ENCODE measurements at regions not wholly inside any gene's neighbourhood (a gene's known extent, or its start where the extent isn't known, plus 50 kb on each side); places are given as distances from the start of the nearest gene placed in this dataset.

GRCh38 chr11:43579919-43580276, 100.6 kb upstream of the HSD17B12 start:
- H3K27me3 ChIP-seq (ENCODE audit: control insufficient read depth in 1 of 2, insufficient read depth in 2 of 2, low read length in 2 of 2) = peaks cover 14 to 51% of the 10 kb centered on the region in 2 donors
- peak overlapping the region in 1 of 2 donors; percentile 54 for H3K4me3 ChIP-seq (ENCODE audit: low read depth in 1 of 2, low read length in 2 of 2)
- H3K36me3 ChIP-seq (ENCODE audit: control insufficient read depth in 2 of 2, insufficient read depth in 2 of 2, low read length in 1 of 2) = no peaks in the 10 kb centered on the region
- H3K9me3 ChIP-seq (ENCODE audit: control insufficient read depth in 2 of 2, insufficient read depth in 1 of 2, low read depth in 1 of 2, low read length in 1 of 2) = peaks cover 0 to 14% of the 10 kb centered on the region in 2 donors
- whole genome bisulfite sequencing, 2 donors = 0 to 2% methylated on average over 5 of the region's 5 CpGs
- no peak overlapping the region for H3K27ac ChIP-seq (ENCODE audit: low read depth in 2 of 2, low read length in 1 of 2)
- peaks cover 17 to 22% of the 10 kb centered on the region in 2 donors for H3K4me1 ChIP-seq (ENCODE audit: control insufficient read depth in 2 of 2, insufficient read depth in 2 of 2, low read length in 1 of 2)

DNA sequence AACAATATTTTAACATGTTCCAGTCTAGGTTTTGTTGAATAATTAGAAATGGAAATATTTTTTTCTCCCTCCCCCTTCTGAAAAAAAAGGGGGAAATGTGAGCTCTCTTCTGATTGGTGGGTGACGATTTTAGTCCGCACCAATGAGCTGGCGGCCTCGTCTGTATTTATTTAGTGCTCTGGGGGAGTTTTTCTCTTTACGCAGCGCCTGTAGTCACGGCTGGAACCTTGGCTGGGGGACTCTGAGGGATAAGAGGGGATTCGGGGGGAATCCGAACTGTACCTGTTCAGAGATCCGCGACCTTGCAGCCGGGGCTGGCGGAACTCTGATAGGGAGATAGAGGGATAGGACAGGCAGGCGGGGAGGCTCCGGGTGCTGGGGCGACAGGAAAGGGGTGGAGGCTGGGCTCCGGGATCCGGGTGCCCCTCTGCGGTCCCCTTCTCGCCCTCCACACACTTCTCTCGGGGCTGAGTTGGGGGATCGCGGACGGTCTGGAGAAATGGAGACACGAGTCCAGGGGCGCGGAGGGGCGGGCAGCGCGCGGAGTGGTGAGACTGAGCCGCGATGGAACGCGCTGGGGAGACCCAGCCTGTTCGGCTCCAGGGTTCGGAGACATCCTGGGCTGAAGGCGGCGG, 99.7 kb upstream of the HSD17B12 start:
- H3K27me3 ChIP-seq (ENCODE audit: control insufficient read depth in 1 of 2, insufficient read depth in 2 of 2, low read length in 2 of 2) = peaks cover 14 to 42% of the 10 kb centered on the region in 2 donors
- H3K9me3 ChIP-seq (ENCODE audit: control insufficient read depth in 2 of 2, insufficient read depth in 1 of 2, low read depth in 1 of 2, low read length in 1 of 2) = peaks cover 0 to 14% of the 10 kb centered on the region in 2 donors
- H3K4me3 ChIP-seq (ENCODE audit: low read depth in 1 of 2, low read length in 2 of 2) = peak overlapping the region in 1 of 2 donors; percentile 1
- H3K4me1 ChIP-seq (ENCODE audit: control insufficient read depth in 2 of 2, insufficient read depth in 2 of 2, low read length in 1 of 2) = peaks cover 13 to 16% of the 10 kb centered on the region in 2 donors
- WGBS, 2 donors = 3 to 4% methylated on average over 39 of the region's 39 CpGs
- no peak overlapping the region for H3K27ac ChIP-seq (ENCODE audit: low read depth in 2 of 2, low read length in 1 of 2)
- no peaks in the 10 kb centered on the region for H3K36me3 ChIP-seq (ENCODE audit: control insufficient read depth in 2 of 2, insufficient read depth in 2 of 2, low read length in 1 of 2)

DNA sequence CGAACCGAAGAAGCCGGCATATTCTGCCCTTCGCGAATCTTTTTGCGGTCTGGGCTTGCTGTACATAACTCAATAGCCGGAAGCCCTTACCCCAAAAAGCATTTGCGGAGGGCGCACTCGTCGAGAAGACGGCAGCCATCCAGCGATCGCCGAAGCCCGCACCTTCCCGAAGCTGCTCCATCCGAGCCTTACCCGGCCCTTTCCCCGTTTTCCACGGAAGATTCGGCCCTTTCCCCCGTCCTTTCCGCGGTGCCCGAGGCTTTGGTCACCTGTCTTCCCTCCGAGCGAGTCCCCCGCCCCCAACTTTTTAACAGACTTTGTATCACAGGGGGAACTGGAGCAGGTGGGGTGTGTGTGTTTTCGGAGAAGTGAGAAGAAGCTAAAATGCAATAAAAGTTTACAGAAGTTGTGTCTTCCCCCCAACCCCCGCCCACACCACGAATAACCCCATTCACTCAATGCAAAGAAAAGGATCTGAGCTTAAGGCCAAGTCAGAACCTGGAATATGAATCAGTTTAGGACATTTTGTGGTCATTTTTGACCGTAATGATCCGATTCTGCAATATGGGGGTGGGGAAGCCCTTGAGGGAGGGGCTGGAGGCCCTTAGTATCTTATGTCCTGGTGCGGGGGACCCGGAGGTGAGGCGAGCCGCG, 99.0 kb upstream of the HSD17B12 start:
- WGBS, 2 donors = 3 to 4% methylated on average over 39 of the region's 39 CpGs
- Histone ChIP-seq H3K4me1 (ENCODE audit: control insufficient read depth in 2 of 2, insufficient read depth in 2 of 2, low read length in 1 of 2) (peaks cover 13 to 16% of the 10 kb centered on the region in 2 donors), H3K27ac (ENCODE audit: low read depth in 2 of 2, low read length in 1 of 2) (no peak overlapping the region), H3K9me3 (ENCODE audit: control insufficient read depth in 2 of 2, insufficient read depth in 1 of 2, low read depth in 1 of 2, low read length in 1 of 2) (peaks cover 0 to 14% of the 10 kb centered on the region in 2 donors), H3K36me3 (ENCODE audit: control insufficient read depth in 2 of 2, insufficient read depth in 2 of 2, low read length in 1 of 2) (no peaks in the 10 kb centered on the region), H3K4me3 (ENCODE audit: low read depth in 1 of 2, low read length in 2 of 2) (no peak overlapping the region), H3K27me3 (ENCODE audit: control insufficient read depth in 1 of 2, insufficient read depth in 2 of 2, low read length in 2 of 2) (peaks cover 10 to 42% of the 10 kb centered on the region in 2 donors)

- Histone ChIP-seq H3K4me3 (ENCODE audit: low read depth in 1 of 2, low read length in 2 of 2) (no peak overlapping the region), H3K36me3 (ENCODE audit: control insufficient read depth in 2 of 2, insufficient read depth in 2 of 2, low read length in 1 of 2) (no peaks in the 10 kb centered on the region), H3K4me1 (ENCODE audit: control insufficient read depth in 2 of 2, insufficient read depth in 2 of 2, low read length in 1 of 2) (peaks cover 13 to 16% of the 10 kb centered on the region in 2 donors), H3K9me3 (ENCODE audit: control insufficient read depth in 2 of 2, insufficient read depth in 1 of 2, low read depth in 1 of 2, low read length in 1 of 2) (peaks cover 0 to 11% of the 10 kb centered on the region in 2 donors), H3K27me3 (ENCODE audit: control insufficient read depth in 1 of 2, insufficient read depth in 2 of 2, low read length in 2 of 2) (peaks cover 8 to 41% of the 10 kb centered on the region in 2 donors), H3K27ac (ENCODE audit: low read depth in 2 of 2, low read length in 1 of 2) (no peak overlapping the region)
- WGBS, 2 donors = 10 to 18% methylated on average over 36 to 37 of the region's 37 CpGs
Measured at GRCh38 chr11:43582024-43582862, 98.3 kb upstream of the HSD17B12 start.

- Histone ChIP-seq H3K27me3 (ENCODE audit: control insufficient read depth in 1 of 2, insufficient read depth in 2 of 2, low read length in 2 of 2) (peaks cover 8 to 34% of the 10 kb centered on the region in 2 donors), H3K9me3 (ENCODE audit: control insufficient read depth in 2 of 2, insufficient read depth in 1 of 2, low read depth in 1 of 2, low read length in 1 of 2) (peaks cover 0 to 10% of the 10 kb centered on the region in 2 donors), H3K4me3 (ENCODE audit: low read depth in 1 of 2, low read length in 2 of 2) (no peak overlapping the region), H3K4me1 (ENCODE audit: control insufficient read depth in 2 of 2, insufficient read depth in 2 of 2, low read length in 1 of 2) (peaks cover 13 to 16% of the 10 kb centered on the region in 2 donors), H3K36me3 (ENCODE audit: control insufficient read depth in 2 of 2, insufficient read depth in 2 of 2, low read length in 1 of 2) (no peaks in the 10 kb centered on the region), H3K27ac (ENCODE audit: low read depth in 2 of 2, low read length in 1 of 2) (no peak overlapping the region)
- WGBS, 2 donors = 20 to 28% methylated on average over 26 of the region's 26 CpGs
Measured at GRCh38 chr11:43582863-43583462, 97.6 kb upstream of the HSD17B12 start.

- Histone ChIP-seq H3K9me3 (ENCODE audit: control insufficient read depth in 2 of 2, insufficient read depth in 1 of 2, low read depth in 1 of 2, low read length in 1 of 2) (peaks cover 0 to 10% of the 10 kb centered on the region in 2 donors), H3K36me3 (ENCODE audit: control insufficient read depth in 2 of 2, insufficient read depth in 2 of 2, low read length in 1 of 2) (no peaks in the 10 kb centered on the region), H3K27me3 (ENCODE audit: control insufficient read depth in 1 of 2, insufficient read depth in 2 of 2, low read length in 2 of 2) (peaks cover 8 to 28% of the 10 kb centered on the region in 2 donors), H3K4me1 (ENCODE audit: control insufficient read depth in 2 of 2, insufficient read depth in 2 of 2, low read length in 1 of 2) (peaks cover 13% of the 10 kb centered on the region in 2 donors), H3K27ac (ENCODE audit: low read depth in 2 of 2, low read length in 1 of 2) (no peak overlapping the region), H3K4me3 (ENCODE audit: low read depth in 1 of 2, low read length in 2 of 2) (no peak overlapping the region)
- WGBS, 2 donors = 30 to 36% methylated on average over 6 of the region's 6 CpGs
Measured at GRCh38 chr11:43583548-43583947, 97.0 kb upstream of the HSD17B12 start.

GRCh38 chr11:43585877-43586608, 94.5 kb upstream of the HSD17B12 start:
- Histone ChIP-seq H3K36me3 (ENCODE audit: control insufficient read depth in 2 of 2, insufficient read depth in 2 of 2, low read length in 1 of 2) (no peaks in the 10 kb centered on the region), H3K27me3 (ENCODE audit: control insufficient read depth in 1 of 2, insufficient read depth in 2 of 2, low read length in 2 of 2) (peaks cover 8 to 25% of the 10 kb centered on the region in 2 donors), H3K27ac (ENCODE audit: low read depth in 2 of 2, low read length in 1 of 2) (no peak overlapping the region), H3K4me3 (ENCODE audit: low read depth in 1 of 2, low read length in 2 of 2) (no peak overlapping the region), H3K9me3 (ENCODE audit: control insufficient read depth in 2 of 2, insufficient read depth in 1 of 2, low read depth in 1 of 2, low read length in 1 of 2) (peaks cover 0 to 8% of the 10 kb centered on the region in 2 donors), H3K4me1 (ENCODE audit: control insufficient read depth in 2 of 2, insufficient read depth in 2 of 2, low read length in 1 of 2) (peaks cover 3 to 4% of the 10 kb centered on the region in 2 donors)
- WGBS, 2 donors = 52 to 61% methylated on average over 1 of the region's 1 CpG

DNA sequence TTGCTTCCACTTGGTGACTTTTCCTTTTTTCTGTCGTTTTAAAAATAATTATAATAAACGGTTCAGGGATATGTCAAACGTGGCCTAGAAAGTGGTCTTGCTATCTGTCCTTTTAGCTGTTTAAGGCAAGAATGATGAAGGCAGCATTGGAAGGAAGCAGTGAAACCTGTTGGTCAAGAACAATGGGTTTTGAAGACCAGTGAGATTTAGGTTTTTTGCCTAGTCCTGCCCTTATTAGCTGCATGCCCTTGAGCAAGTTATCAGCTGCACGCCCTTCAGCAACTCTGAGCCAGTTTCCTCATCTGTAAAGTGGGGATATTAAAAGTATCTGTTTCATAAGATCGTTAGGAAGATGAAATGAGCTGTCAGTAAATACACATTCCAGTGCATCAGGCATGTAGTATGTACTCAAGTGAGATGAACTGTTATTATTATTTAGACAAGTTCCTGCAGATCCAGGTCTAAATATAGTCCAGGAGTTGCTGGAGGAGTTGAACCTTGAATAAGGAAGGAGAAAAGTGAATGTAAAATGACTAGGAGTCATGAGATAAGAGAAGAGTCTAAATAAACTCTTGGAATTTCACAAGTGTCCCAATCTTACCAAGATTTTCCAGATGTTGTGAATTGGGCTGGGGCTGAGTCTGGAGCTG, 90.8 kb upstream of the HSD17B12 start:
- H3K27me3 ChIP-seq (ENCODE audit: control insufficient read depth in 1 of 2, insufficient read depth in 2 of 2, low read length in 2 of 2) = no peaks in the 10 kb centered on the region
- 59 to 61% methylated on average over 5 of the region's 5 CpGs for WGBS, 2 donors
- H3K4me1 ChIP-seq (ENCODE audit: control insufficient read depth in 2 of 2, insufficient read depth in 2 of 2, low read length in 1 of 2) = no peaks in the 10 kb centered on the region
- no peaks in the 10 kb centered on the region for H3K9me3 ChIP-seq (ENCODE audit: control insufficient read depth in 2 of 2, insufficient read depth in 1 of 2, low read depth in 1 of 2, low read length in 1 of 2)
- H3K4me3 ChIP-seq (ENCODE audit: low read depth in 1 of 2, low read length in 2 of 2) = no peak overlapping the region
- H3K27ac ChIP-seq (ENCODE audit: low read depth in 2 of 2, low read length in 1 of 2) = no peak overlapping the region
- H3K36me3 ChIP-seq (ENCODE audit: control insufficient read depth in 2 of 2, insufficient read depth in 2 of 2, low read length in 1 of 2) = no peaks in the 10 kb centered on the region

Data from esophagus (tissue), 2 donors.